Upper lobe of left lung (tissue), 6 donors: ENCODE measurements at regions not wholly inside any gene's neighbourhood (a gene's known extent, or its start where the extent isn't known, plus 50 kb on each side); places are given as distances from the start of the nearest gene placed in this dataset.
"Not testable (repeated sequence)": the region's sequence is repeated elsewhere in the genome, so short reads cannot be mapped to it uniquely, and the experiment has no call there.

Experiments
- ATAC-seq, 2 donors: fragments of 200-7000 bp; cut with Tn5 transposase; one replicate each; pipeline ENCODE4 v1.9.1; 2022; ENCODE audit warnings: mild to moderate bottlenecking in 2 of 2, moderate library complexity in 2 of 2; ENCODE audit not compliant: low FRiP score in 2 of 2
- DNase-seq, 2 donors: peaks; one replicate each; pipeline ENCODE4 v3.0.0-alpha.2; 2019 to 2020
- H3K27ac ChIP-seq, 4 donors: fragments of 200-600 bp; sonication (generic); one replicate each; pipeline ENCODE4 v1.5.1; 2016 to 2019
- H3K27me3 ChIP-seq, 4 donors: fragments of 200-600 bp; sonication (generic); one replicate each; pipeline ENCODE4 v1.5.1; 2017 to 2019
- H3K36me3 ChIP-seq, 4 donors: fragments of 200-600 bp; sonication (generic); one replicate each; pipeline ENCODE4 v1.5.1; 2016 to 2019
- H3K4me1 ChIP-seq, 4 donors: fragments of 200-600 bp; sonication (generic); one replicate each; pipeline ENCODE4 v1.5.1; 2018 to 2019
- H3K4me3 ChIP-seq, 4 donors: fragments of 200-600 bp; sonication (generic); one replicate each; pipeline ENCODE4 v1.5.1; 2017 to 2019; ENCODE audit warnings: mild to moderate bottlenecking in 2 of 4, moderate library complexity in 1 of 4
- H3K9me3 ChIP-seq, 4 donors: fragments of 200-600 bp; sonication (generic); one replicate each; pipeline ENCODE4 v1.5.1; 2018 to 2019
- EP300 ChIP-seq, 4 donors: sonication (generic); formaldehyde crosslinking; IDR thresholded peaks; one replicate each; pipeline ENCODE4 v1.5.1; 2017; ENCODE audit warnings: antibody characterized with exemption in 4 of 4, control low read depth in 2 of 4
- POLR2A ChIP-seq, 4 donors: fragments of 450-650 bp; IDR thresholded peaks; one replicate each; pipeline ENCODE4 v1.5.1; 2016 to 2017; ENCODE audit warnings: antibody characterized with exemption in 4 of 4, mild to moderate bottlenecking in 2 of 4
- POLR2AphosphoS5 ChIP-seq, 2 donors: sonication (generic); formaldehyde crosslinking; IDR thresholded peaks; one replicate each; pipeline ENCODE4 v1.5.1; 2017; ENCODE audit warnings: antibody characterized with exemption in 2 of 2
- WGBS, 2 donors: methylation state at CpG; one replicate each; pipeline ENCODE4 v1.1.5; 2017 to 2018; 5-methylcytosine and 5-hydroxymethylcytosine counted together
- TF ChIP-seq, protein P1 (sequence below), 6 experiments: fragments of 450-650 bp in 4 of 6; fragments of 200-600 bp in 2 of 6; sonication (generic) in 2 of 6; IDR thresholded peaks; one replicate each; pipeline ENCODE4 v1.5.1; 2016 to 2019; ENCODE audit warnings: antibody characterized with exemption in 6 of 6
- donor health status: DM: no; HTN: no; CAD: no; lungs with moderate emphysema.
- donor health status: DM: no; HTN: yes; CAD: no; lungs with severe emphysema.

DNA sequence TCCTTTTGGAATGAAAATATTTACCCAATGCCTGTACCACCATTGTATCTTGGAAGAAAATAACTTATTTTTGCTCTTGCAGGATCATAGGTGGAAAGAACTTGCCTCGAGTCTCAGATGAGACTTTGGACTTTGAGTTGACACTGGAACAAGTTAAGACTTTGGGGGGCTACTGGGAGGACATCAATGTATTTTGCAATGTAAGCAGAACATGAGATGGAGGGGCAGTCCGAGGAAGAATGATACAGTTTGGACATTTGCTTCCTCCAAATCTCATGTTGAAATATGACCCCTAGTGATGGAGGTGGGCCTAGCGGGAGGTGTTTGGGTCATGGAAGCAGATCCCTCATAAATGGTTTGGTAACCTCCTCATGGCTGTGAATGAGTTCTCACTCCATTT, 1428.6 kb downstream of the ZPLD1 start:
- H3K27ac ChIP-seq, result no peak overlapping the region
- WGBS, 2 donors, result 84% methylated on average over 3 of the region's 3 CpGs
- H3K9me3 ChIP-seq, result no peaks in the 10 kb centered on the region
- H3K4me3 ChIP-seq, result no peak overlapping the region
- no peak for ATAC-seq
- H3K27me3 ChIP-seq, result no peaks in the 10 kb centered on the region
- no peaks in the 10 kb centered on the region for H3K4me1 ChIP-seq
- DNase-seq, result no peak
- H3K36me3 ChIP-seq, result no peaks in the 10 kb centered on the region
- no peak for TF ChIP-seq EP300 (IDR thresholded peaks at IDR 0.05)
- no peak for TF ChIP-seq POLR2A (IDR thresholded peaks at IDR 0.05)
- TF ChIP-seq POLR2AphosphoS5 (IDR thresholded peaks at IDR 0.05), result no peak
- TF ChIP-seq, protein P1, sequence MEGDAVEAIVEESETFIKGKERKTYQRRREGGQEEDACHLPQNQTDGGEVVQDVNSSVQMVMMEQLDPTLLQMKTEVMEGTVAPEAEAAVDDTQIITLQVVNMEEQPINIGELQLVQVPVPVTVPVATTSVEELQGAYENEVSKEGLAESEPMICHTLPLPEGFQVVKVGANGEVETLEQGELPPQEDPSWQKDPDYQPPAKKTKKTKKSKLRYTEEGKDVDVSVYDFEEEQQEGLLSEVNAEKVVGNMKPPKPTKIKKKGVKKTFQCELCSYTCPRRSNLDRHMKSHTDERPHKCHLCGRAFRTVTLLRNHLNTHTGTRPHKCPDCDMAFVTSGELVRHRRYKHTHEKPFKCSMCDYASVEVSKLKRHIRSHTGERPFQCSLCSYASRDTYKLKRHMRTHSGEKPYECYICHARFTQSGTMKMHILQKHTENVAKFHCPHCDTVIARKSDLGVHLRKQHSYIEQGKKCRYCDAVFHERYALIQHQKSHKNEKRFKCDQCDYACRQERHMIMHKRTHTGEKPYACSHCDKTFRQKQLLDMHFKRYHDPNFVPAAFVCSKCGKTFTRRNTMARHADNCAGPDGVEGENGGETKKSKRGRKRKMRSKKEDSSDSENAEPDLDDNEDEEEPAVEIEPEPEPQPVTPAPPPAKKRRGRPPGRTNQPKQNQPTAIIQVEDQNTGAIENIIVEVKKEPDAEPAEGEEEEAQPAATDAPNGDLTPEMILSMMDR (IDR thresholded peaks at IDR 0.05), result no peak

DNA sequence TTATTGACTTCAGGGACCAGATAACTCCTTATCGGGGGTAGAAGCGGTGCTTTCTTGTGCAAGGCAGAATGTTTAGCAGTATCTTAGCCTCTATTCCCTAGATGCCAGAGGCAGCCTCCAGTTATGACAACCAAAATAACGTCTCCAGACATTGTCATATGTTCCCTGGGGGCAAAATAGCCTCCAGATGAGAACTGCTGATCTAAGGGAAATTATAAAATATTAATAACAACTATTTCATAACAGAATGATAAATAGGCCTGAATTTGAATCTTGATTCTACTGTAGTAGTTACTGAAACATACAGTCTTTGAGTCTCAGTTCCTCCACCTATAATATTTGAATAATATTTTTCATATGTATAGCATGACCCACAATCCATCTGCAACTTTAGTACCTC, 1431.3 kb downstream of the ZPLD1 start:
- Histone ChIP-seq H3K4me3 (no peak overlapping the region), H3K36me3 (no peaks in the 10 kb centered on the region), H3K4me1 (no peaks in the 10 kb centered on the region), H3K27me3 (no peaks in the 10 kb centered on the region), H3K9me3 (no peaks in the 10 kb centered on the region), H3K27ac (no peak overlapping the region)
- DNase-seq (no peak), ATAC-seq (no peak)
- TF ChIP-seq, protein P1 (IDR thresholded peaks at IDR 0.05), result no peak
- TF ChIP-seq POLR2A (IDR thresholded peaks at IDR 0.05) (no peak), EP300 (IDR thresholded peaks at IDR 0.05) (no peak), POLR2AphosphoS5 (IDR thresholded peaks at IDR 0.05) (no peak)
- 75 to 87% methylated on average over 3 of the region's 3 CpGs for WGBS, 2 donors

DNA sequence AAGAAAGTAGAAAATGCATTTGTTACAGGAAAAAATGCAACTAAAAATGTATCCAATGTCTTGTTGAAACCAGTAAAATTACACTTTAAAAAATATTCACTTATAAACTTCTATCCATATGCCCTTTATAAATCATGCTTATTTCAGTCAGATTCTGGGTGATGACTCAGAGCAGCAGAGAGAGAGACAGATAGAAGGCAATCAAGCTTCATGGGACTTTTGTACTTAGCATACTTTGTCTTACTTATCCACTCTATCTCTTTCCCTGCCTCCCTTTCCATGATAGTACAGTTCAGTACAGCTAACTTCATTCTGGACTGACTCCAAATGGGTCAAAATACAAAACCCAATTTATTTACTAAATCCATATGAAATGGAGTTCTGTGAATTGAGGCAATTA, 1438.2 kb downstream of the ZPLD1 start:
- H3K4me1 ChIP-seq, result no peaks in the 10 kb centered on the region
- no peaks in the 10 kb centered on the region for H3K27me3 ChIP-seq
- H3K4me3 ChIP-seq, result no peak overlapping the region
- no peaks in the 10 kb centered on the region for H3K36me3 ChIP-seq
- ATAC-seq (no peak), DNase-seq (no peak)
- no peak for TF ChIP-seq POLR2AphosphoS5 (IDR thresholded peaks at IDR 0.05)
- TF ChIP-seq POLR2A (IDR thresholded peaks at IDR 0.05), result no peak
- TF ChIP-seq EP300 (IDR thresholded peaks at IDR 0.05), result no peak
- TF ChIP-seq, protein P1 (IDR thresholded peaks at IDR 0.05), result no peak
- no peaks in the 10 kb centered on the region for H3K9me3 ChIP-seq
- no peak overlapping the region for H3K27ac ChIP-seq

DNA sequence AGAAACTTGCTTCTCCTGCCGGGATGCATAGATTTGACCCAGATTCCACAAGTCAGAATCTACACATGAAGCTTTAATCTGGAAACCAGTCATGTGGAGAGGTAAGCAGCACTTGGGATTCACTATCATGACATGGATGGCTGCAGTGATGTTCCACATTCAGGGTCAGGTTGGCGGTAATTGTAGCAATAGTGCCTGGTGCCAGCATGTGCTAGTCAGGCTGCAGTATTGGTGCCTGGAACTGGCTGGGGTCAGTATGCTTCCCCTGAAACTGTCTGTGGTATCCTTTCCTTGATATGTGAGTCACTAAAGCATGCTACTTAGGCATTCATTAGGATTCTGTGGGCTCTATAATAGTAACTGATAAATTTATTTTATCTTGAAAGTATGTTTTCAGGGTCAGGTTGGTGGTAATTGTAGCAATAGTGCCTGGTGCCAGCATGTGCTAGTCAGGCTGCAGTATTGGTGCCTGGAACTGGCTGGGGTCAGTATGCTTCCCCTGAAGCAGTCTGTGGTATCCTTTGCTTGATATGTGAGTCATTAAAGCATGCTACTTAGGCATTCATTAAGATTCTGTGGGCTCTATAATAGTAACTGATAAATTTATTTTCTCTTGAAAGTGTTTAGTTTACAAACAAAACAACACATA, 1439.2 kb downstream of the ZPLD1 start:
- H3K27me3 ChIP-seq, result no peaks in the 10 kb centered on the region
- H3K4me3 ChIP-seq, result no peak overlapping the region
- H3K9me3 ChIP-seq, result no peaks in the 10 kb centered on the region
- no peaks in the 10 kb centered on the region for H3K4me1 ChIP-seq
- no peaks in the 10 kb centered on the region for H3K36me3 ChIP-seq
- no peak for TF ChIP-seq EP300 (IDR thresholded peaks at IDR 0.05)
- TF ChIP-seq POLR2AphosphoS5 (IDR thresholded peaks at IDR 0.05), result no peak
- TF ChIP-seq, protein P1 (IDR thresholded peaks at IDR 0.05), result no peak
- no peak for TF ChIP-seq POLR2A (IDR thresholded peaks at IDR 0.05)
- H3K27ac ChIP-seq, result no peak overlapping the region
- ATAC-seq (no peak), DNase-seq (no peak)
- 88 to 93% methylated on average over 2 of the region's 2 CpGs for WGBS, 2 donors

DNA sequence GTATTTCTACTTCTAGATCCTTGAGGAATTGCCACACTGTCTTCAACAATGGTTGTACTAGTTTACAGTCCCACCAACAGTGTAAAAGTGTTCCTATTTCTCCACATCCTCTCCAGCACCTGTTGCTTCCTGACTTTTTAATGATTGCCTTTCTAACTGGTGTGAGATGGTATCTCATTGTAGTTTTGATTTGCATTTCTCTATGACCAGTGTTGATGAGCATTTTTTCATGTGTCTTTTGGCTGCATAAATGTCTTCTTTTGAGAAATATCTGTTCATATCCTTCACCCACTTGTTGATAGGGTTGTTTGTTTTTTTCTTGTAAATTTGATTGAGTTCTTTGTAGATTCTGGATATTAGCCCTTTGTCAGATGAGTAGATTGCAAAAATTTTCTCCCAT, 1447.0 kb downstream of the ZPLD1 start:
- not testable (repeated sequence) for H3K4me1 ChIP-seq, H3K9me3 ChIP-seq, H3K36me3 ChIP-seq, H3K27ac ChIP-seq, H3K4me3 ChIP-seq, ATAC-seq, H3K27me3 ChIP-seq, DNase-seq
